DND-41 (cell line): ENCODE measurements at regions not wholly inside any gene's neighbourhood (a gene's known extent, or its start where the extent isn't known, plus 50 kb on each side); places are given as distances from the start of the nearest gene placed in this dataset.

Source experiments
- ATAC-seq: fragments of 200-7000 bp; cut with Tn5 transposase; 3 replicates; pipeline ENCODE4 v1.9.1; 2021; ENCODE audit warnings: low read depth; ENCODE audit not compliant: insufficient read depth
- DNase-seq: peaks from one replicate; pipeline ENCODE4 v3.0.0-alpha.2; 2020
- H2AFZ ChIP-seq: 2 replicates; pipeline ENCODE4 v1.6.0; 2012; ENCODE audit warnings: low read depth, low read length
- H3K27ac ChIP-seq: 2 replicates; pipeline ENCODE4 v1.5.1; 2012; ENCODE audit warnings: low read length, inconsistent platforms
- H3K27me3 ChIP-seq: fragments of 200-600 bp; sonication (generic); 2 replicates; pipeline ENCODE4 v1.6.0; 2012; ENCODE audit warnings: low read length, mild to moderate bottlenecking, inconsistent platforms; ENCODE audit not compliant: insufficient read depth, poor library complexity
- H3K36me3 ChIP-seq: 2 replicates; pipeline ENCODE4 v1.5.1; 2012; ENCODE audit warnings: low read length, inconsistent platforms; ENCODE audit not compliant: insufficient read depth
- H3K4me1 ChIP-seq: 2 replicates; pipeline ENCODE4 v1.5.1; 2012; ENCODE audit warnings: mild to moderate bottlenecking, low read length; ENCODE audit not compliant: insufficient read depth
- H3K4me2 ChIP-seq: 2 replicates; pipeline ENCODE4 v1.6.0; 2012; ENCODE audit warnings: mild to moderate bottlenecking, moderate library complexity, low read length, inconsistent platforms; ENCODE audit not compliant: insufficient read depth
- H3K4me3 ChIP-seq, 2 experiments: fragments of 200-600 bp in 1 of 2; shearing (Covaris generic) in 1 of 2; 2 replicates each; pipeline ENCODE4 v1.5.1; 2012 to 2016; ENCODE audit warnings: inconsistent platforms in 2 of 2, low read length in 2 of 2, mild to moderate bottlenecking in 2 of 2, low read depth in 1 of 2, moderate library complexity in 1 of 2
- H3K79me2 ChIP-seq: 2 replicates; pipeline ENCODE4 v1.6.0; 2012; ENCODE audit warnings: low read length, inconsistent platforms; ENCODE audit not compliant: insufficient read depth
- H3K9ac ChIP-seq: 2 replicates; pipeline ENCODE4 v1.6.0; 2012; ENCODE audit warnings: low read depth, mild to moderate bottlenecking, inconsistent platforms, low read length, moderate library complexity
- H3K9me3 ChIP-seq: 2 replicates; pipeline ENCODE4 v1.5.1; 2012; ENCODE audit warnings: low read length, moderate library complexity, mild to moderate bottlenecking, inconsistent platforms; ENCODE audit not compliant: insufficient read depth, severe bottlenecking
- H4K20me1 ChIP-seq: 2 replicates; pipeline ENCODE4 v1.6.0; 2012; ENCODE audit warnings: low read length; ENCODE audit not compliant: insufficient read depth
- CTCF ChIP-seq: IDR thresholded peaks from 2 replicates; pipeline ENCODE4 v1.5.1; 2012; ENCODE audit warnings: borderline replicate concordance, low read length, moderate library complexity, mild to moderate bottlenecking; ENCODE audit not compliant: poor library complexity, severe bottlenecking; ENCODE audit errors: extremely low read depth
- EZH2 ChIP-seq: IDR thresholded peaks from 3 replicates; pipeline ENCODE4 v1.6.1; 2012; ENCODE audit warnings: borderline replicate concordance, low read depth, mild to moderate bottlenecking, moderate library complexity, low read length, inconsistent platforms; ENCODE audit not compliant: severe bottlenecking

DNA sequence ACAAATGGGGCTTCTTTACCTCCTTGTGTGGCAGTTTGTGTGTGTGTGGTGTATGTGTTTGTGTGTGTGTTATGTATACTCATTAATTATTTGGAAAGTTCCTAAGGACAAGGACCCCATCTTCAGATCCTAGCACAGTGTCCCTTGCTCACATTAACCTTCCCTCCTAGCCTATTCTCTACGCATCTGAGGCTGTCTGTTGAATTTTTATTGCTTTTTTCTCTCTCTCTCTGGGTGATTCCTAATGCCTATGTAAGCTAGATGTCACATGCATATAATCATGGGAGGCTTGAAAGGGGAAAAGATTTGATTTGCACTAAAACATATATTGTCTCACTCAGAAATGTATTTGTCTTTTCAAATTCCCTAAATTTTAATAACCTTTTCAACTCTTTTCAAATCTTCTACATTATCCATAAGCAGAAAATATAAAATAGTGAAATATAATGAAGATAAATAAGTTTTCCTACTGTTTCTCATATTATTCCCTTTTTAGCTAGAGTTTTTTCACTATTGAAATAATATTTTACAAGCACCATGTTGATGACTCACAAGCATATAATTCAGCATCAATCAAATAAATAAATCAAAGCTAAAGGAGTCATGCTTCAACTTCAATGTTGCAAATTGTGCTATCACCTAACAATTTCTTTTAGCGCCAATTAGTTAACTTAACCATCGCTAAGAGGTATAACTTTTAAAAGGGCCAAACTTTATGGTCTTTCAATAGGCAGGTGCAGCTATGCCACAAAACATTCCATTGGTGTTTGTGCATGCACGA is 199.0 kb upstream of the ERBB4 start:
- Histone ChIP-seq H3K4me3 (no peak overlapping the region), H4K20me1 (no peaks in the 10 kb centered on the region), H3K4me1 (no peaks in the 10 kb centered on the region), H2AFZ (no peak overlapping the region), H3K27ac (no peak overlapping the region), H3K27me3 (no peaks in the 10 kb centered on the region), H3K36me3 (no peaks in the 10 kb centered on the region), H3K79me2 (no peaks in the 10 kb centered on the region), H3K4me2 (no peak overlapping the region), H3K9me3 (no peaks in the 10 kb centered on the region), H3K9ac (no peak overlapping the region)
- no peak for DNase-seq
- no peak for ATAC-seq
- TF ChIP-seq CTCF (no peak), EZH2 (no peak)

- no peaks in the 10 kb centered on the region for H3K9me3 ChIP-seq
- no peak overlapping the region for H3K9ac ChIP-seq
- no peaks in the 10 kb centered on the region for H3K79me2 ChIP-seq
- no peaks in the 10 kb centered on the region for H3K36me3 ChIP-seq
- TF ChIP-seq EZH2 (no peak), CTCF (no peak)
- H2AFZ ChIP-seq, result no peak overlapping the region
- no peaks in the 10 kb centered on the region for H3K27me3 ChIP-seq
- DNase-seq (no peak), ATAC-seq (no peak)
- no peaks in the 10 kb centered on the region for H3K4me1 ChIP-seq
- H4K20me1 ChIP-seq, result no peaks in the 10 kb centered on the region
- H3K4me2 ChIP-seq, result no peak overlapping the region
- no peak overlapping the region for H3K27ac ChIP-seq
- H3K4me3 ChIP-seq, result no peak overlapping the region
Measured at GRCh38 chr2:212736385-212736726, 197.8 kb upstream of the ERBB4 start.

DNA sequence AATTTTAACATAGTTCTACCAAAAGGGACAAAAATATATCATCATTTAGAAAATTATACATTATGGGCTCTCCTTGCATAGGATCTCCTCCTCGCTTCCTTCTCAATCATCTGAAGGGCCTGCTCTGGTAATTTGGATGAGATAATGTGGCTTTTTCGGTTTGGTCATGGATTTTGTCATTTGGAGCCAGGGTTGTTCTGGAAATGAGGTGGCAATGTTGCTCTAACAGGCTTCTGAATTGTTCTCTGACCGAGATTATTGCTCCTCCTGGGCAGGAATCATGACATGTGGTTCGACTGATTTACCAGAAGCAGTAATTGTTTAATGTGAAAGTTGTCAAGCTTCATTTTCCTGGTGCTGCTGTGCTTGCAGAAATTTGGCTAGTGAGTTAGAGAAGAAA is 194.7 kb upstream of the ERBB4 start:
- no peak overlapping the region for H3K4me3 ChIP-seq
- H3K4me1 ChIP-seq, result no peaks in the 10 kb centered on the region
- DNase-seq (no peak), ATAC-seq (no peak)
- no peaks in the 10 kb centered on the region for H3K79me2 ChIP-seq
- no peaks in the 10 kb centered on the region for H3K27me3 ChIP-seq
- H3K4me2 ChIP-seq, result no peak overlapping the region
- no peaks in the 10 kb centered on the region for H3K9me3 ChIP-seq
- H3K9ac ChIP-seq, result no peak overlapping the region
- no peaks in the 10 kb centered on the region for H4K20me1 ChIP-seq
- no peaks in the 10 kb centered on the region for H3K36me3 ChIP-seq
- no peak overlapping the region for H2AFZ ChIP-seq
- no peak overlapping the region for H3K27ac ChIP-seq
- no peak for TF ChIP-seq EZH2
- TF ChIP-seq CTCF, result no peak

DNA sequence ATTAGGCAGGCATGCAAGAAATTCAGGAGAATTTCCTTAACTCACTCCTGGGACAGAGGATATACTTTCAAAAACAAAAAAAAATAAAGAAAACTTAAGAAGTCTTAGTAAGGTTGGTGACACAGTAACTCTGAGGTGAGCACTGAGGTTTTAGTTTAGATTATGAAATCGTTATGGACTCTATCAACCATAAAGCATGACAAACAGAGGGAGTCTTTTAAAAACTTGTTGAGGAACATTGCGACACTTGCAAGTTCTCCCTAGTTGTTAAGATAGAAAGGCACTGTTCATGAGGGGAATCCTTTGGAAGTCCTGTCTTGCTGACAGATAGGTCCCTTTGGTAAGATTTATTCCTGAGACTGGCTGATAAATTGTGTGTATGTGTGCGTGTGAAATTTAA is 194.3 kb upstream of the ERBB4 start:
- H4K20me1 ChIP-seq, result no peaks in the 10 kb centered on the region
- H3K4me2 ChIP-seq, result no peak overlapping the region
- H3K9ac ChIP-seq, result no peak overlapping the region
- H3K9me3 ChIP-seq, result no peaks in the 10 kb centered on the region
- no peaks in the 10 kb centered on the region for H3K4me1 ChIP-seq
- TF ChIP-seq EZH2 (no peak), CTCF (no peak)
- DNase-seq (no peak), ATAC-seq (no peak)
- H3K4me3 ChIP-seq, result no peak overlapping the region
- H3K79me2 ChIP-seq, result no peaks in the 10 kb centered on the region
- H3K27me3 ChIP-seq, result no peaks in the 10 kb centered on the region
- H3K27ac ChIP-seq, result no peak overlapping the region
- no peak overlapping the region for H2AFZ ChIP-seq
- no peaks in the 10 kb centered on the region for H3K36me3 ChIP-seq
